A549 (cell line): ENCODE measurements at regions not wholly inside any gene's neighbourhood (a gene's known extent, or its start where the extent isn't known, plus 50 kb on each side); places are given as distances from the start of the nearest gene placed in this dataset.

Experiments
- ATAC-seq, 2 experiments: fragments of 200-7000 bp in 1 of 2; fragments of >200 bp in 1 of 2; cut with Nextera tagmentation in 1 of 2; cut with Tn5 transposase in 1 of 2; 3 replicates each; pipeline versions ENCODE4 v1.8.0 to v1.9.1; 2018 to 2020; ENCODE audit warnings: mild to moderate bottlenecking in 1 of 2, moderate library complexity in 1 of 2
- CTCF ChIA-PET: fragments of 300-600 bp; sonication (Branson Sonifier 250); formaldehyde crosslinking; extraction: SDS; loops from one replicate; lab custom pipeline; 2021; ENCODE audit warnings: antibody characterized with exemption, inconsistent platforms; lab: Yijun Ruan, JAX
- POLR2A ChIA-PET: fragments of 350-600 bp; formaldehyde crosslinking; extraction: SDS; loops from one replicate; lab custom pipeline; 2021; ENCODE audit warnings: antibody characterized with exemption, inconsistent platforms; lab: Yijun Ruan, JAX
- DNase-seq, 2 experiments: peaks; one replicate each; pipeline versions ENCODE4 v3.0.0 to v3.0.0-alpha.2; 2011 to 2016; ENCODE audit warnings: low read depth in 1 of 2, low spot score in 1 of 2
- FAIRE-seq: peaks from 2 replicates; lab custom pipeline; 2011; peaks lifted over from hg19 to GRCh38; lab: Jason Lieb, UNC
- H3K27ac ChIP-seq, 2 experiments: fragments of >200 bp; sonication (Bioruptor Twin); formaldehyde crosslinking; 3 replicates each; pipeline ENCODE4 v1.5.1; 2016 to 2017
- H3K4me1 ChIP-seq: fragments of >200 bp; sonication (Bioruptor Twin); formaldehyde crosslinking; 3 replicates; pipeline ENCODE4 v1.6.1; 2016
- H3K4me2 ChIP-seq: fragments of >200 bp; sonication (Bioruptor Twin); formaldehyde crosslinking; 3 replicates; pipeline ENCODE4 v1.6.1; 2016
- H3K4me3 ChIP-seq: fragments of >200 bp; sonication (Bioruptor Twin); formaldehyde crosslinking; 3 replicates; pipeline ENCODE4 v1.5.1; 2016
- H3K9me3 ChIP-seq: fragments of >200 bp; sonication (Bioruptor Twin); formaldehyde crosslinking; 3 replicates; pipeline ENCODE4 v1.6.1; 2016
- CBX8 ChIP-seq: fragments of 200-600 bp; sonication (generic); IDR thresholded peaks from 2 replicates; pipeline ENCODE4 v1.6.1; 2016
- CEBPB ChIP-seq, 2 experiments: fragments of >200 bp in 1 of 2; sonication (Bioruptor Twin) in 1 of 2; formaldehyde crosslinking in 1 of 2; IDR thresholded peaks; 2 replicates each; pipeline ENCODE4 v1.6.1; 2012 to 2016
- CHD2 ChIP-seq: fragments of 150-350 bp; IDR thresholded peaks from 2 replicates; pipeline ENCODE4 v1.6.1; 2014; ENCODE audit warnings: low read length; ENCODE audit not compliant: partially characterized antibody
- CHD4 ChIP-seq: fragments of 200-600 bp; sonication (generic); IDR thresholded peaks from 2 replicates; pipeline ENCODE4 v1.6.1; 2016; ENCODE audit warnings: antibody characterized with exemption, mild to moderate bottlenecking, borderline replicate concordance
- EHF ChIP-seq: fragments of 250-450 bp; sonication (Bioruptor Pico); IDR thresholded peaks from 2 replicates; pipeline ENCODE4 v1.5.0; 2020; ENCODE audit warnings: mild to moderate bottlenecking
- ELK1 ChIP-seq: fragments of 150-350 bp; IDR thresholded peaks from 2 replicates; pipeline ENCODE4 v1.6.1; 2014; ENCODE audit warnings: low read depth, mild to moderate bottlenecking, low read length
- FOSB ChIP-seq: fragments of 250-450 bp; sonication (Bioruptor Pico); IDR thresholded peaks from 2 replicates; pipeline ENCODE4 v1.5.0; 2020; ENCODE audit warnings: mild to moderate bottlenecking, moderate library complexity
- HDAC2 ChIP-seq: fragments of 200-600 bp; sonication (generic); IDR thresholded peaks from 2 replicates; pipeline ENCODE4 v1.6.1; 2016
- HMGXB4 ChIP-seq: fragments of 250-450 bp; sonication (Bioruptor Pico); IDR thresholded peaks from 2 replicates; pipeline ENCODE4 v1.5.0; 2021; ENCODE audit warnings: mild to moderate bottlenecking, moderate library complexity, borderline replicate concordance
- HOXB13 ChIP-seq: fragments of 250-450 bp; sonication (Bioruptor Pico); IDR thresholded peaks from 2 replicates; pipeline ENCODE4 v1.5.0; 2020; ENCODE audit warnings: low read depth, mild to moderate bottlenecking, moderate library complexity
- KDM1A ChIP-seq: fragments of 200-600 bp; sonication (generic); IDR thresholded peaks from 2 replicates; pipeline ENCODE4 v1.6.1; 2016; ENCODE audit warnings: low read depth, mild to moderate bottlenecking
- KDM5A ChIP-seq: fragments of 200-600 bp; sonication (generic); IDR thresholded peaks from 2 replicates; pipeline ENCODE4 v1.6.1; 2016; ENCODE audit warnings: antibody characterized with exemption, mild to moderate bottlenecking
- NFE2L2 ChIP-seq: fragments of 150-350 bp; conservative IDR thresholded peaks from 2 replicates; pipeline ENCODE4 v1.6.1; 2014; ENCODE audit warnings: low read length
- NPAS2 ChIP-seq: fragments of 250-450 bp; sonication (Bioruptor Pico); IDR thresholded peaks from 2 replicates; pipeline ENCODE4 v1.8.0; 2022; ENCODE audit warnings: mild to moderate bottlenecking, moderate library complexity, borderline replicate concordance
- NR3C1 ChIP-seq: fragments of >200 bp; sonication (Bioruptor Twin); formaldehyde crosslinking; IDR thresholded peaks from 3 replicates; pipeline ENCODE4 v1.6.1; 2017
- PHF8 ChIP-seq: fragments of 200-600 bp; sonication (generic); IDR thresholded peaks from 2 replicates; pipeline ENCODE4 v1.6.1; 2016; ENCODE audit warnings: low read depth, mild to moderate bottlenecking, antibody characterized with exemption, moderate library complexity, borderline replicate concordance
- POLR2A ChIP-seq: IDR thresholded peaks from 2 replicates; pipeline ENCODE4 v1.6.1; 2012; ENCODE audit warnings: mild to moderate bottlenecking, low read length
- RARB ChIP-seq: fragments of 250-450 bp; sonication (Bioruptor Pico); IDR thresholded peaks from 2 replicates; pipeline ENCODE4 v1.8.0; 2021; ENCODE audit warnings: mild to moderate bottlenecking, moderate library complexity
- RCOR1 ChIP-seq: fragments of 150-350 bp; IDR thresholded peaks from 2 replicates; pipeline ENCODE4 v1.6.1; 2014; ENCODE audit warnings: antibody characterized with exemption, low read length, low read depth
- RFX5 ChIP-seq: fragments of 450-650 bp; IDR thresholded peaks from 2 replicates; pipeline ENCODE4 v1.7.1; 2014; ENCODE audit warnings: antibody characterized with exemption, mild to moderate bottlenecking, moderate library complexity
- SMC3 ChIP-seq: fragments of >200 bp; sonication (Bioruptor Twin); formaldehyde crosslinking; IDR thresholded peaks from 3 replicates; pipeline ENCODE4 v1.6.1; 2018; ENCODE audit warnings: inconsistent platforms
- TFCP2L1 ChIP-seq: fragments of 250-450 bp; sonication (Bioruptor Pico); IDR thresholded peaks from 2 replicates; pipeline ENCODE4 v1.5.0; 2021; ENCODE audit warnings: mild to moderate bottlenecking
- ZNF302 ChIP-seq: fragments of 250-450 bp; sonication (Bioruptor Pico); IDR thresholded peaks from 2 replicates; pipeline ENCODE4 v1.9.0; 2021; ENCODE audit warnings: inconsistent platforms, mild to moderate bottlenecking, moderate library complexity
- ZSCAN20 ChIP-seq: fragments of 250-450 bp; sonication (Bioruptor Pico); IDR thresholded peaks from 2 replicates; pipeline ENCODE4 v1.8.0; 2022; ENCODE audit warnings: mild to moderate bottlenecking, moderate library complexity
- WGBS: methylation state at CpG from one replicate; pipeline ENCODE4 v1.1.6; 2017; ENCODE audit errors: missing lambda C conversion rate; 5-methylcytosine and 5-hydroxymethylcytosine counted together
- TF ChIP-seq, protein P1 (sequence below): fragments of >200 bp; sonication (Bioruptor Twin); formaldehyde crosslinking; IDR thresholded peaks from 3 replicates; pipeline ENCODE4 v1.6.1; 2016
- TF ChIP-seq, protein P2 (sequence below): fragments of >200 bp; sonication (Bioruptor Twin); formaldehyde crosslinking; IDR thresholded peaks from 2 replicates; pipeline ENCODE4 v1.6.1; 2016
- TF ChIP-seq, protein P3 (sequence below): IDR thresholded peaks from 2 replicates; pipeline ENCODE4 v1.6.1; 2012

DNA sequence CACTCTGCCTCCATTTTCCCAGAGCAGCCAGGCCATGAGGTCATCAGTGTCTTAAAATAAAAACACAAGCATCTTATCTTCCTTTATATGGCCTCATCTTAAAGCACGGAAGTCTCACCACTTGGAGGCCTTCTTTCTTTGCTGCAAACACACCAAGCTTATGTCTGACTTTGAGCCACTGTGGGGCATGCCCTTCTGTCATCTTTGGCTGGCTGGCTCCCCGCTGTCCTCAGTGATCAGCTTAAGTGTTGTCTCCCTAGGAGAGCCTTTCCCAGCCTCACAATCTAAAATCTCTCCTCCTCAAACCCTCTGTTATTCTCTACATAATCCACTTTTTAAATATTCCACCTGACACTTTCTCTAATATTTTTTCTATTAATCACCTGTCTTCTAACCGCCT lies 191.6 kb upstream of the TTC29 start (continued):
- TF ChIP-seq RARB (CRISPR knock-in tag): no peak

DNA sequence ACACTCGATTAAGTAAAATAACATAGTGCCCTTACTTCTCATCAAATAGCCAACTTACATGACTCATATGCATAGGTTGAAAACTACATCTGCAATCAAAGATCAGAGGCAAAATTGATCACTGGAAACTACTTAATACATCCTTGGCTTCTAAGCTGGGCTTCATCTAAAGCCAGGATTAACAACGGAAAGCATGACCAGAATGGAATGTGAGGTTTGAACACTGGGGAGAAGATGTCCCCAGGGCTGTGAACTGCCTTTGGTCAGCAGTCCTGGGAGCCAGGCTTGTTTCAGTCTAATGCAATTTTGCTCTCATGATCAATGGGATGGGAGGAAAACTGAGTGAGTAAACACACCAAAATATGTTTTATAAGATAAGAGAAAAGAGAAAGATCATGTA lies 192.5 kb upstream of the TTC29 start:
- POLR2A ChIA-PET: no interaction called here

DNA sequence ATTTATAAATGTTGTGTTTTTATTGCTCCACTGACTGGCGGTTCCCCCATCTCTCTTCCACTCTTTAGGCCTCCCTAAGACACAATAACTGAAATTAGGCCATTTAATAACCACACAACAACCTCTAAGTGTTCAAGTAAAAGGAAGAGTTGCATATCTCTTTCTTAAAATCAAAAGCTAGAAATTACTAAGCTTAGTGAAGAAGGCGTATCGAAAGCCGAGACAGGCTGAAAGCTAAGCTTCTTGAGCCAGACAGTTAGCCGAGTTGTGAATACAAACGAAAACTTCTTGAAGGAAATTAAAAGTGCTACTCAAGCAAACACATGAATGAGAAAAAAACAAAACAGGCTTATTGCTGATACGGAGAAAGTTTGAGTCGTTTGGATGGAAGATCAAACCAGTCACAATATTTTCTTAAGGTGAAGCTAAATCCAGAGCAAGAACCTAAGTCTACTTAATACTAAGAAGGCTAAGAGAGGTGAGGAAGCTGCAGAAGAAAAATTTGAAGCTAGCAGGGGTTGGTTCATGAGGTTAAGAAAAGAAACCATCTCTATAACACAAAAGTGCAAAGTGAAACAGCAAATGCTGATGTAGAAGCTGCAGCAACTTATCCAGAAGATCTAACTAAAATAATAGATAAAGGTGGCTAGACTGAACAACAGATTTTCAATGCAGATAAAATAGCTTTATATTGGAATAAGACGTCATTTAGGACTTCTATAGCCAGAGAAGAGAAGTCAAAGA lies 194.0 kb upstream of the TTC29 start:
- WGBS: 62% methylated on average over 9 of the region's 9 CpGs
- ChIA-PET CTCF (no interaction called here), POLR2A (no interaction called here)
- Histone ChIP-seq H3K27ac (no peak overlapping the region), H3K4me3 (no peak overlapping the region), H3K4me1 (no peaks in the 10 kb centered on the region), H3K9me3 (no peaks in the 10 kb centered on the region), H3K4me2 (no peak overlapping the region)
- DNase-seq: no peak
- TF ChIP-seq SMC3 (no peak), KDM5A (no peak), NFE2L2 (no peak), ELK1 (no peak), POLR2A (no peak), NPAS2 (CRISPR knock-in tag) (no peak)
- TF ChIP-seq, protein P1, sequence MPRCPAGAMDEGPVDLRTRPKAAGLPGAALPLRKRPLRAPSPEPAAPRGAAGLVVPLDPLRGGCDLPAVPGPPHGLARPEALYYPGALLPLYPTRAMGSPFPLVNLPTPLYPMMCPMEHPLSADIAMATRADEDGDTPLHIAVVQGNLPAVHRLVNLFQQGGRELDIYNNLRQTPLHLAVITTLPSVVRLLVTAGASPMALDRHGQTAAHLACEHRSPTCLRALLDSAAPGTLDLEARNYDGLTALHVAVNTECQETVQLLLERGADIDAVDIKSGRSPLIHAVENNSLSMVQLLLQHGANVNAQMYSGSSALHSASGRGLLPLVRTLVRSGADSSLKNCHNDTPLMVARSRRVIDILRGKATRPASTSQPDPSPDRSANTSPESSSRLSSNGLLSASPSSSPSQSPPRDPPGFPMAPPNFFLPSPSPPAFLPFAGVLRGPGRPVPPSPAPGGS: no peak
- TF ChIP-seq, protein P2, sequence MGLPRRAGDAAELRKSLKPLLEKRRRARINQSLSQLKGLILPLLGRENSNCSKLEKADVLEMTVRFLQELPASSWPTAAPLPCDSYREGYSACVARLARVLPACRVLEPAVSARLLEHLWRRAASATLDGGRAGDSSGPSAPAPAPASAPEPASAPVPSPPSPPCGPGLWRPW: no peak
- TF ChIP-seq, protein P3, sequence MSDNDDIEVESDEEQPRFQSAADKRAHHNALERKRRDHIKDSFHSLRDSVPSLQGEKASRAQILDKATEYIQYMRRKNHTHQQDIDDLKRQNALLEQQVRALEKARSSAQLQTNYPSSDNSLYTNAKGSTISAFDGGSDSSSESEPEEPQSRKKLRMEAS: no peak
- ATAC-seq: no peak
- no peak for FAIRE-seq

More for the DNA sequence above, 192.5 kb upstream of the TTC29 start:
- no peak overlapping the region for H3K27ac ChIP-seq
- FAIRE-seq: no peak
- no peak overlapping the region for H3K4me2 ChIP-seq
- no peaks in the 10 kb centered on the region for H3K9me3 ChIP-seq
- CTCF ChIA-PET: interaction anchor here (1.1 kb wide), 1 partner anchor 19 kb away, joined by 3 read pairs; no protein-coding TSS in a partner anchor
- no peak overlapping the region for H3K4me3 ChIP-seq
- H3K4me1 ChIP-seq: no peaks in the 10 kb centered on the region
- no peak for ATAC-seq
- WGBS: 58% methylated on average over 2 of the region's 2 CpGs
- no peak for DNase-seq
- TF ChIP-seq NR3C1 (no peak), EHF (no peak), HDAC2 (no peak), CBX8 (no peak), CHD2 (no peak), RFX5 (no peak), CHD4 (no peak), KDM5A (no peak), ZSCAN20 (CRISPR knock-in tag) (no peak), CEBPB (IDR thresholded peaks at IDR 0.05) (no peak), HOXB13 (CRISPR knock-in tag) (no peak), RCOR1 (no peak), KDM1A (no peak), POLR2A (no peak), FOSB (CRISPR knock-in tag) (no peak), PHF8 (no peak), TFCP2L1 (CRISPR knock-in tag) (no peak), HMGXB4 (CRISPR knock-in tag) (no peak), ZNF302 (CRISPR knock-in tag) (no peak)
- TF ChIP-seq, protein P2: no peak
